ENCODE measurements at regions not wholly inside any gene's neighbourhood (a gene's known extent, or its start where the extent isn't known, plus 50 kb on each side); places are given as distances from the start of the nearest gene placed in this dataset.

DNA sequence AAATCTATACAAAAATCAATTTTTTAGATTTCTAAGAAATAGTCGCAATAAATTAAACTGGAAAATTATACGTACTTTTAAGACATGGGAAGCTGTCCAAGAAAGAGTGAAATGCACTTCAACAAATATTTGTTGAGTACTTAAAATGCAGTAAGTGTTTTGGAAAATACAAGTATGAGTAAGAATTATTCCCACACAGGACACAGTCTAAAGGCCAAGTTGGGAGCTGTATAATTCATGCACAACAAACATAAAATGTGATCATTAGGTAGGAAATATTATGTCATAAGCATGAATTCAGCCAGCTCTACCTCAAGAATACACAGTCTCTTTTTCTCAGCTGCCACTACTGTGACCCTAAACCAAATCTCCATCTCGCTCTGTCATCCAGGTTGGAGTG is 267.6 kb downstream of the CNTN3 start:
- no peak for DNase-seq

GRCh38 chr3:74345701-74346100 is 268.8 kb downstream of the CNTN3 start:
- DNase-seq = no peak

DNA sequence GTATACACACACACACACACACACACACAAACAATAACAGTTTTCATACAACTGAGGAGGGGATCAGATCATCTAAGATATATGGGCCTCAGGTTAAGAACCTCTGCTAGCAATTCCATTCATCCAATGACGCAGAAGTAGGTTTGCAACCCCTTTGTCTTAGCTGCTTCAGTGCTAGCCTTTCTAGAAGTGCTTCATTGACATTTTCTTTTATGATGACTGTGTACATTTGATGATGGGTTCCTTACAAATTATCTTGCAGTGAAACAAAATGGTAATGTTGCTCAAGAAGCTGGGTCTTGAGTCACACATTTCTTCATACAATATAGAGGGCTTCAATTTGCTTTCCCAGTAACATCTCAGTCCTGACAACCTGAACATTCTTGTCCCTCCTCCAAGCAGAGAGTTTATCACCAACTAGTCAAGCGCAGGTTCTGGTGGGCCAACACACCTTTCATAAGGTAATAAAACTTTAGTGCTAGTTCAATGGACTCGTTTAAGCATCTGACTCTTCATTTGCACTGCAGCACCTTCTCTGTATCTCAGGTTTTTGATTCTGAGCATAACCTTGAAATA is 269.5 kb downstream of the CNTN3 start:
- DNase-seq = no peak

DNA sequence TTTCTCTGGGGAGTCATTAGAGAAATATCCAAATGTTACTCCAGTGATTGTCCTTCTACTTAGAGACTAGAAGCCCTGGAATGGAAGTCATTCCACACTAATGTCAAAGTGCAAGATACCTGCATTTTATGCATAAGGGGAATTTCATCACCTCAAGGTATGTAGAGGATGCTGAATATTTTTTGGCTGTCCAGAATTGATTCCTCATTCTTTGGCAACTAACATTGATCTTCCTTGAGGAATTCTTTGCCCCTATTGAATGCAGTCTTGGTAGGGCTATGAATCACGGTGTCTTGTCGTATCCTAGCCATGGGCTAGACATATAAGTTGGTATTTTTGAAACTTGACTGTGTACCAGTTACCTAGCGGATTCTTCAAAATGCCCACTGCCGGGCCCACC is 271.1 kb downstream of the CNTN3 start:
- DNase-seq = no peak

DNA sequence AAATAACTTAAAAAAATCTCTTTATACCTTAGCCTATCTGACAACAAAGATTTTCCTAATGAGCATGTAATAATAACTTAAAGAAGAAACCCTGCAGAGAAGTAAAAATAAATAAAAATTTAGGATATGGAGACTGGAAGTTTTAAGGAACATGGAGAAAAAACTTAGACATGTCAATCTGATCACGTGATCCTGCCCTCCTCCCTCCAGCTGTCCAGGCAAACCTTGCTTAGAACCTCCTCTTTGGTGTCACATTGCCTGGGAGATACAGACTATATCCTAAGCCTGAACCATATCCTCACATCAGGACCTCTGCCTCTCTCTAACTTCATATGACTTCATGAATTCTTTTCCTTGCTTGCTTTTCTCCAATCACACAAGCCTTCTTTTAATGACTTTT is 275.5 kb downstream of the CNTN3 start:
- DNase-seq = no peak

DNA sequence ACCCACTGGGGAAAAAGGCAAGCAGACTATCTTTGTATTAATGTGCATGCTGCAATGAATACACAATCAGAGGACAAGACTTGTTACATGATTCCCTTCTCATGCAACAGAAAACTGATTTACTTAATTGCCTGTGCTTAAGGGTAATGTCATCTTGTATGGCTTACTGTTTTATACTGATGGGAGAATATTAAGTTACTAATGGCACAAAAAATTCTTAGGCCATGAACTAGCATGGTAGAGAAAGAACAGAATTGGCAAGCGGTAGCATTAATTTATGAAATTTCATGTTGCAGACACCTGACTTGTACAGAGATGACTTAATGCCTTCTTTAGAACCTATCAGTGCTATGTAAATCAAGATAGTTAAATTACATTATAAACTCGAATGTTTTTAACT is 282.3 kb downstream of the CNTN3 start:
- no peak for DNase-seq

DNA sequence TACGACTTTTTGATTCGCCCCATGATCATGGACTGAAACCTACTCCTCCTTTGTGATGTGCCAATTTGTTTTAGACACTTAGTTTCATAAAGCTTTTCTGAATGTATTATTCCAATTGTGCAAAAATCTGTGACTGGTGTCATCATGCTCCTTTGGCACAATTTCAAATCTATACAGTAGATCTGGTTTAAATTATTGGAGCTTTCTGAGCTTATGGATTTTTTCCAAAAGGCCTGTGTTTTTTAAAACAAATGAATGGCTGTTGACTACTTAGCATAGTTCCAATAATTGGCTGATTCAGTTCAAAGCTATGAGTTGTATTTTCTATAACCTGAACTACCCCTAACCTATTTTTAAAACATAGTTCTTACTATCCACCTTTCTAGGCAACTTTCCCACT is 282.7 kb downstream of the CNTN3 start:
- DNase-seq = no peak

GRCh38 chr3:74329096-74329495 is 285.4 kb downstream of the CNTN3 start:
- no peak for DNase-seq

DNA sequence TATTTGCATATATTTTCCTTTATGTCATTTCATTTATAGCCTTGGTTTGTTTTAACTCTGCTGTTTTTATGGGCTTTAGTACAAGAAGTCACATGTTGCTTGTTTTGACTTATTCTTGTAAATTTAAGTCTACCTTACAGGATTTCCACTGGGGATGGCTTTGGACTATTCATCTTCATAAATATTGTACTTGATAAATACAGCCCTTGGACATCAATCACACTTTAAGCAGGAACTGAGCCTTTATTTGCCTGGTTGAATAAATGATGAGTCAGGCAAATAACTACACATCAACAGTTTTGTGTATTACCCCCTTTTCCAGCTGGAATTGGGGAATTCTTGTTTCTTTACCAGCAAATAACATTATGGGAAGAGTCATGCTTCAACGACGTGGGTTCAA is 286.0 kb downstream of the CNTN3 start:
- DNase-seq = no peak

- no peak for DNase-seq
These were observed 299.2 kb downstream of the CNTN3 start for GRCh38 chr3:74315291-74315690.

- no peak for DNase-seq
These were observed 299.8 kb downstream of the CNTN3 start for GRCh38 chr3:74314696-74315095.

GRCh38 chr3:74309716-74310115 is 304.7 kb downstream of the CNTN3 start:
- DNase-seq = no peak

DNA sequence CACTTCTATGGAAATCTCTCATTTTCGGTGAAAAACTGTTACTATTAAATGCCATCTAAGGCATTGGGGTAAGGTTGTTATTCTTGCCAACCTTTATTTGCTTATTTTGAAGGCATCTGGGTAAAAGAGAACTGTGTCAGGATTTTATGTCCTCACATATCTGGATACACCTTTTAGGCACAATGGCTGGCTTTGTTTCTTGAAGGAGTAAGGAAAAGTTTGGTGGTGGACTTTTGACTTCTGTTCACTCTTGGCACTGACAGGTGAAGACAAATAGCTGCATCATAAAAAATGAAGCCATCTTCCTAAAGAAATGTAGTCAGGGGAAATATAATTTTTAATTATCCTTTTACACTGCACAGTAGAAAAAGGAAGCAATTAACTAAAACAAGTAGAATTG is 310.0 kb downstream of the CNTN3 start:
- no peak for DNase-seq

GRCh38 chr3:74303711-74304110 is 310.7 kb downstream of the CNTN3 start:
- DNase-seq = no peak

- DNase-seq = no peak
These were observed 311.5 kb downstream of the CNTN3 start for GRCh38 chr3:74302969-74303368.

DNA sequence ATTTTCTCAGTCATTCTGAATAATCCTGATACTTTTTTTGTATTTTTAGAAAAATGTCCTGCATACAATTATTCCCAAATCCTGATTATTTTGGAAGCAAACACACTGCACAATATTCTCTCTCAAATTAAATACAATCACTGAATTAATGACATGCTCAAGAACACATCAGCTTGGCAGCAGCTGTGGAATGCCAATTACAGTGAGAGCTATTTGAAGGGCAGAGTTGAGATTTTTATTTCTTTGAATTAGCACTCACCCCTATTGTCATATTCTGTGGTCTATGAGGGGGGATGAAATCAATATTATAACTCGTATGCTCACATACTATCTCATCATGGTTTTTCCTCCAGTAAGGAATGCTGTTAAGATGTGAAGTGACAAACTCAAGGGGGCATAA is 312.2 kb downstream of the CNTN3 start:
- DNase-seq = no peak

DNA sequence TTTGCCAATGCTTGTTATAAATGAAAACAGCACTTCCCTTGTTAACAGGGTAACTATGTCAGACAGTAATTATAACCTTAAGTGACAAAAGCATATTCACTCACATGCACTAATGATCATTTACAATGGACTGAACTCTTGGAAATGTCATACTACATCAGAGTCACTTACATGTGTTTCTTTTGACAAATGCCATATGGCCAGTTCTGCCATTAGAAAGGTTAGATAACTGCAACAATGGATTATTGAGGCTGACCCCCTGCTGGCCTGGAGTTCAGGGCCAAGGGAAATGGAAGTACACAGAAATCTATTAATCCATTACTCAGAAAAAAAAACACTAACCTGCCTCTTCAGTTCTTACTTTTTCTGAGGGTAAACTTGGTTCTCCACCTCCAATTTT is 313.4 kb downstream of the CNTN3 start:
- no peak for DNase-seq

GRCh38 chr3:74295479-74295878 is 319.0 kb downstream of the CNTN3 start:
- no peak for DNase-seq

- no peak for DNase-seq
These were observed 325.7 kb downstream of the CNTN3 start for GRCh38 chr3:74288761-74289160.

- DNase-seq = no peak
These were observed 326.9 kb downstream of the CNTN3 start for GRCh38 chr3:74287557-74287956.

DNA sequence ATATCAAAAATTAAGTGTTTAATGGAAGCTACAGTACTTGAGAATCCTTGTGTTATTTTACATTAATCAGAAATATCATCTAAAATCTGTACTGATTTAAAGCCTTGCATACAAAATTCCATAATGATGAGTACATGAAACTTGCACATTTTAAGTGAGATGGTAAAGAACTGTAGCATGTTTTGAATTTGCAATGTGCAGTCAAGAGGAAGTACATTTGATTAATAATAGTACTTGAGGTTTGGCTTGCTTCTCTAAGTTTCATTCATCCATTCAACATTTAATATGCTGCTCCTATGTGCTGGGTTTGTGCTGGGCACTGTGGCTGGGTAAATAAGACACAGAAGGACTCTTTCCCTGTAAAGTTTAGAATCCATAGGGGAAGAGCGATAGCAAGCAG is 332.3 kb downstream of the CNTN3 start:
- DNase-seq = no peak

GRCh38 chr3:74281705-74282104 is 332.8 kb downstream of the CNTN3 start:
- DNase-seq = no peak

DNA sequence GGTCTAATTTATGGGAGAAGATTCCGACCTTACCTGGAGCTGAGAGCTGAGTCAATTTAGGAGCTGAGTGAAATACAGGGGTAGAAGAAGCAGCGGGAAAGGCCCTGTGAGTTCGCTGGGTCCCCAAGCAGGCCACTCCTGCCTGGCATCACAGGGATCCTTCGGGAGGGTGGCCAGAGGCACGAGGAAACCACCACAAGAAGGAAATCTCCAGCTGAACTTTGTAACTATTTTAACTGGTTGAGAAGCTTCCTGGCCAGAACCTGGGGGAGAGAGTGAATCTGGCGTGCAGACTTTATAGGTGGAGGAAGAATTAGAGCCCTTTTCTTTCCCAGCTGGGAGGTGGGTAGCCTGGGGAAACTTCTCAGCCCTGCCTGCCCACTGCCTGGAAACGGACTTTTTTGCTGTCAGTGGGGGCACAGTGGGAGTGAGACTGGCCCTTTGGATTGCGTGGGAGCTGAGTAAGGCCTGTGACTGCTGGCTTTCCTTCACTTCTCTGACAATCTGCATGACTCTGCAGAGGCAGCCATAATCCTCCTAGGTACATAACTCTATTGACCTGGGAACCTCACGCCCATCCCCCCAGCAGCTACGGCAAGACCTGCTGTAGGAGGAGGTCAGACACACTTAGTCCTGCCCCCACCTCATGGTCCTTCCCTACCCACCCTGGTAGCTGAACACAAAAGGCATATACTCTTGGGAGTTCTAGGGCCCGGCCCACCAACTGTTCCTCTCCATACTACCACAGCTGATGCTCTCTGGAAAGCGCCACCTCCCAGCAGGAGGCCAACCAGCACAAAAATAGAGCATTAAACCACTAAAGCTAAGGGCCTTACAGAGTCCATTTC is 340.7 kb downstream of the CNTN3 start:
- no peak for DNase-seq

DNA sequence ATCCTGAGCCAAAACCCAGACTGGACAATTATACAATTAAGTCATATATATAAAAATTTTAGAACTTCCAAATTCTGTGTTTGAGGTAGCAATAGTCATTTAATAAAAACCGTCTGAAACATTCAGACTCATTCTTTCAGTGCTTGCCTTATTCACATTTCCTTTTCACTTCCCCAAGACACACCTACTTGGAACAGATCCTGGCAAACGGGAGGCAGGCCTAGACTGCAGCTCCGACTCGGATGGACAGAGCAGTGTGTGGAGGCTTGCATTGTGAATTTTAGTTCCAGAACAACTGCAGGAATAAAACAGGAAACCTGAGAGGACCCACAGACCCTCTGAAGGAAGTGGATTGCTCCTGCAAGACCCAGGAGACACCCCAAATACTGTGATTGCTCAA is 341.4 kb downstream of the CNTN3 start:
- no peak for DNase-seq

DNA sequence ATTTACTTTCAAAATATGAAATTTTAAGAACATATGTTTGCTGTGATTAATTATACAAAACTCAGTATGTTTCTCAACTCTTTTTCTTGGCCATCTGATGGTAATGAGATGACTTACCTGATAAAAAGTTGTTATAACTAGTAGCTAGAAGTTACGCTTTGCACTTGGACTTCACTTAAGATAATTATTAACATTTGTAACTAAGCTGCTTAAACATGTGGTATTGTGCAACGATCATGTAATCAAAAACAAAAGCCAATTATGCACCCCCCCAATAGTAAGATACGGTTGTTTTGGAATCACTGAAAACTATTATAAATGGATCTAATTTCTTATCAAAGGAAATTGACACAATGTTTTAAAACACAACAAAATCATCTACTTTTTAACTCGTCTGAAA is 342.9 kb downstream of the CNTN3 start:
- no peak for DNase-seq

Measured in NCI-H2029 treated with DMSO at 0.1 percent for 48 hours (cell line).